ENCODE measurements at regions not wholly inside any gene's neighbourhood (a gene's known extent, or its start where the extent isn't known, plus 50 kb on each side); places are given as distances from the start of the nearest gene placed in this dataset.

DNA sequence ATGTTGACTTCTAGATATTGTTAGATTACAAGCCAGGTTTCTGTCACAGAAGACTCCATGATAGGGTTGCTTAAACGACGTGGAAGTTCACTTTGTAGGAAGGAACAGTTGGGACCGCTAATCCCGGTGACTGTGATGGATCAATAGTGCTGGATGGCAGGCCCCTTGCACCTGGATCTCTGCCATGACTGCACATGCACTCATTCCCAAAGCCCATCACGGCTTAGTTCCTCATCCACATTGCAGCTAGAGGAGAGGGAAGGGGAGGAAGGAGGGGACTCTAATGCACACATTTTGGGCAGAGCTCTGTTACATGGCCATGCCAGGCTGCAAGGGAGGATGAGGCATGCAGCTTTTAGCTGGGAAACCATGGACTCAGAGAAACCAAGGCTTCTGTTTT, 773.7 kb upstream of the RAB6C start:
- no peak for TF ChIP-seq POLR2A (IDR thresholded peaks at IDR 0.05)
- TF ChIP-seq, protein P1, sequence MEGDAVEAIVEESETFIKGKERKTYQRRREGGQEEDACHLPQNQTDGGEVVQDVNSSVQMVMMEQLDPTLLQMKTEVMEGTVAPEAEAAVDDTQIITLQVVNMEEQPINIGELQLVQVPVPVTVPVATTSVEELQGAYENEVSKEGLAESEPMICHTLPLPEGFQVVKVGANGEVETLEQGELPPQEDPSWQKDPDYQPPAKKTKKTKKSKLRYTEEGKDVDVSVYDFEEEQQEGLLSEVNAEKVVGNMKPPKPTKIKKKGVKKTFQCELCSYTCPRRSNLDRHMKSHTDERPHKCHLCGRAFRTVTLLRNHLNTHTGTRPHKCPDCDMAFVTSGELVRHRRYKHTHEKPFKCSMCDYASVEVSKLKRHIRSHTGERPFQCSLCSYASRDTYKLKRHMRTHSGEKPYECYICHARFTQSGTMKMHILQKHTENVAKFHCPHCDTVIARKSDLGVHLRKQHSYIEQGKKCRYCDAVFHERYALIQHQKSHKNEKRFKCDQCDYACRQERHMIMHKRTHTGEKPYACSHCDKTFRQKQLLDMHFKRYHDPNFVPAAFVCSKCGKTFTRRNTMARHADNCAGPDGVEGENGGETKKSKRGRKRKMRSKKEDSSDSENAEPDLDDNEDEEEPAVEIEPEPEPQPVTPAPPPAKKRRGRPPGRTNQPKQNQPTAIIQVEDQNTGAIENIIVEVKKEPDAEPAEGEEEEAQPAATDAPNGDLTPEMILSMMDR (IDR thresholded peaks at IDR 0.05) = no peak

Measured in thyroid gland (tissue), 4 donors.